Stimulated activated CD4-positive, alpha-beta T cell treated with anti-CD3 and anti-CD28 coated beads, Interleukin-1b, Interleukin-23, amount 100 ng/mL, for 4 hours (primary cell): ENCODE measurements at regions not wholly inside any gene's neighbourhood (a gene's known extent, or its start where the extent isn't known, plus 50 kb on each side); places are given as distances from the start of the nearest gene placed in this dataset.

Experiments used
- DNase-seq, 2 donors: peaks; one replicate each; pipeline ENCODE4 v3.0.0-alpha.2; 2020; ENCODE audit warnings: low read depth in 2 of 2

DNA sequence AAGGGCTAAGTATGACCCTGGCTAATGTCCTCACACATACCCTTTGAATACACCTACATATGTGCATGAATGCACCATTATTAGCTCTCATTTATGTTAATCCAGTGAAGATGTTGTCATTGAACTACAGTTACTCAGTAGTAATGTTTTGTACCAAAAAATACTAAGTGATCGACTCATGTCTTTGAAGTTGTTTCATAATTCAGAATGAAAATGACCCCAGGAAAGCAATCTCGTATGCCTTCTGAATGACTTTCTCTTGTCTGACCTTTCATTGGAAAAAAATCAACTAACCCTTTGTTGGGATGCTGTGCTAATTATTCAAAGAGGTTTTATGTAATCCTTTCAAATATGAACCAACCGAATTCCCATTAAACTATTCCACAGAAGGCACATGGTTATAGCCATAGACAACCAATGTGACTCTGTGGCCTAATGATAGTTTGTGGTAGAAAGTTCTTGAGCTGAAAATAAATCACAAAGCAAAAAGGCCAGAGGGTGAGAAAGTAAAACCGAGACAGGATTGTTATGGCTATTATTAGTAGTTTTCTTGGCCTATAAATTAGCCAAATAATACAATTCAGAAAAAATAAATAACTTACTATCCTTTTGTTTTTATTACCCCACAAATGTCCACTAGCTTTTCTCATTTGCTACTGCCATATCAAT is 86.8 kb upstream of the STARD13 start:
- DNase-seq, result no peak

DNA sequence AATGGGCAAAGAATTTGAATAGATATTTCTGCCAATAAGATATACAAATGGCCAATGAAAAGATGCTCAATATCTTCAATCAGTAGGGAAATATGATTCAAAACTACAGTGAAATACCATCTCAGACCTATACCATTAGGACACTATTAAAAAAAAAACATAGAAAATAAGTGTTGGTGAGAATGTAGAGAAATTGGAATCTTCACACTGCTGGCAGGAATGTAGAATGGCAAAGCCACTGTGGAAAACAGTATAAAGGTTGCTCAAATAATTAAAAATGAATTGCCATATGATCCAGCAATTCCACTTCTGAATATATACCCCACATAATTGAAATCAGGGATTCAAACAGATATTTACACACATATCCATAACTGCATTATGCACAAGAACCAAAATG is 88.1 kb upstream of the STARD13 start:
- no peak for DNase-seq

DNA sequence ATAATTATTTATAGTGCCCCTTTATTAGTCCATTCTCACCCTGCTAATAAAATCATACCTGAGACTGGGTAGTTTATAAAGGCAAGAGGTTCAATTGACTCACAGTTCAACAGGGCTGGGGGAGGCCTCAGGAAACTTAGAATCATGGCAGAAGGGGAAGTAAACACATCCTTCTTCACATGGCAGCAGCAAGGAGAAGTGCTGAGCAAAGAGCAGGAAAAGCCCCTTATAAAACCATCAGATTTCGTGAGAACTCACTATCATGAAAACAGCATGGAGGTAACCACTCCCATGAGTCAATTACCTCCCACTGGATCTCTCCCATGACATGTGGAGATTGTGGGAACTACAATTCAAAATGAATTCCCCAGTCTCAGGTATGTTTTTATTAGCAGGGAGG is 89.9 kb upstream of the STARD13 start:
- no peak for DNase-seq

DNA sequence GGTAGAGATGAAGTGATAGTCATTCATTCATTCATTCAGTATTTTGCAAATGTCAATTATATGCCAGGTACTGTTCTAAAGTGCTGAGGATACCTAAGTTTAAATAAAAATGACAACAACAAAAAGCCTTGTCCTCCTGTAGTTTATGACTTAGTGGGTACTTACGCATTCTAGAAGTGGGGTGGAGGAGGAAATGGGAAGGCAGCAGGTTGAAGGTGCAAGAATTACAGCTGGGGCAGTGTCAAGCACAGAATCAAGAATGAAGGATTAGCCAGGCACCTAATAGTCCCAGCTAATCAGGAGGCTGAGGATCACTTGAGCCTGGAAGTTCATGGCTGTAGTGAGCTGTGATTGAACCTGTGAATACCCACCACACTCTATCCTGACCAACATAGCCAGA is 90.7 kb upstream of the STARD13 start:
- no peak for DNase-seq

DNA sequence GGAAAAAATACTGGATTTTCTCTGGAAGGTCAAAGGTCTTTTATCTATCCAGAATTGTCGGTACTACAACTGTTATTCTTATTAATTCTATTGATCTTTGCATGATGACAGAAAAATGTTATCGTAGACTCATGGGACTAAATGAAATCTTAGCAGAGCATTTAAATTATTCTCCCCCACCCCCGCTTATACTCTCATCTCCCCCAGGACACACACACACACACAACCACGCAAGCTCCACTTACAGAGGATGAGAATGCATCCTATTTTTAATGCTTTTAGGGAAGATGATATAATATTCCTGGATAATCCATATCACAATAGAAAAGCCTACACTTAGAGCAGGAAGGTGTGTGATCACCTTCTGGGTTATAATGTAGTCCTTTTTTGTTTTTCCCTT is 91.9 kb upstream of the STARD13 start:
- DNase-seq, result no peak

DNA sequence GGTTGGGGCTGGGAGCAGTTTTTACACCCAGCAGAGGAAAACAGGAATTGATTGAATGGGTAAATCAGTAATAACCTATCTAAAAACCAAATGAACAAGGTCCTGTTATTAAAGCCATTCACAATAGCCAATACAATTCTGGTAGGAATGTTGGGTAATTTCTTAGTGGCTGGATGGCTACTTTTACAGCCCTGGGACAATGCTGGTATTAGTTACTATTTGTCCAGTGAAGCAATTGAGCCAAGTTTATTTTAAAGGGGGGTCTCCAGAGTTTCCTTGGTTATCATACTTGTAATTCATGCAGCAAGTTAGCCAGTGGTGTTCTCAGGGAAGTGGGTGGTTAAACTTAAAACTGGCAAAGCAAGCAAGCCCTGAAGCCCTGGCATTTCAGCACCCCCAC is 92.3 kb upstream of the STARD13 start:
- no peak for DNase-seq

DNA sequence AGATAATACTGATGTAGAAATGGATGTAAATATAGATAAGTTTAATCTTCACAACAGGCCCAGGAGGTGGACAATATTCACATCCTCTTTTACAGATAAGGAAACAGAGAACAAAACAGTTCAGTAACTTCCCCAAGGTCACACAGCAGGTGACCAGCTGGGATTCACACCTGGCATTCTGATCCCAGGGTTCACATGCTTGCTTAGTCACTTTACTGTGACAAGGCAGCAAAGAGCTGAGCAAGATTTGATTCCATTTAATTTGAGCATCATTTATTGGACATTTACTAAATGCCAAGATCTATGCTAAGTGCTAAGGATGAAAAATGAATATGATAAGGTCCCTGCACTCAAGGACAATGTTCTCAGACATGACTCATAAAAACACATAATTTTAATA is 94.1 kb upstream of the STARD13 start:
- DNase-seq, result no peak

DNA sequence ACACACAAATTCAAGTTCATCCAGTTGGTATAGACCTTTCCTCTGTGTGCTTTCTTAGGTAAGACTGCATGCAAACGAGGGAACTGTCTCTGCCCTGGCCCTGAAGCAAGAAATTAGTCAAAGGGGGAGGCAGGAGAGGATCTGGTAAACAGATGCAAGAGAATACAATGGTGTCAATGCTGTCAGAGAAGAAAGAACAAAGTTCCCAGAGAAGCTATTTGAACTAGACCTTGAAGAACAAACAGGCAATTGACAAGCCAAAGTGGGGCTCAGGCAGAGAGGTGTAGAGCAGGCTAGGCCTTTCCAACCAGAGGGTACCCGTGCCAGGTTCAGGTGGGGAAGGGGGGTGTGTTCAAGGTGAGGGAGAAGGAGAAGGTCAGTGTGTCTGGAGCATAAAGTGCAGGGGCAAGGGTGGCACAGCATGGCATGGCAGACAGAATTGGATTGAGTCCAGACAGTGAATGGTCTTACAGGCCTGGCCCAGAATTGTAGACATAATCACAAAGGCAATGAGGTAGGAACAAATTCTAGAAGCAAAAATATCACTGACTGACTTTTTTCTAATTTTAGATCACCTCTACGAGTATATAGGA is 95.0 kb upstream of the STARD13 start:
- DNase-seq, result no peak

DNA sequence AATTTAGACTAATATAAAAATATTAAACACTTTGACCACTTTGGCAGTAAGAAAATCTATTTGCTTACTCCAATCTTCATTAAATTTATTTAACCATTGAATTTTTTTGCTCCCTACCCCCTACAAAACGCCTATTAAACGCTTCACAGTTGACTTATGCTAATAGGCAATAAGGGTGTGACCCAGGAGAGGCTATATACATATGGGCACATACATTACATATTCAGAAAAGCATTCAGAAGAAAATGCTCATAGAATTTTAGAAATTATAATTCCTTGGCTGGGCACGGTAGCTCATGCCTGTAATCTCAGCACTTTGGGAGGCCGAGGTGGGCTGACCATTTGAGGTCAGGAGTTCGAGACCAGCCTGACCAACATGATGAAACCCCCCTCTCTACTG is 95.6 kb upstream of the STARD13 start:
- DNase-seq, result no peak

DNA sequence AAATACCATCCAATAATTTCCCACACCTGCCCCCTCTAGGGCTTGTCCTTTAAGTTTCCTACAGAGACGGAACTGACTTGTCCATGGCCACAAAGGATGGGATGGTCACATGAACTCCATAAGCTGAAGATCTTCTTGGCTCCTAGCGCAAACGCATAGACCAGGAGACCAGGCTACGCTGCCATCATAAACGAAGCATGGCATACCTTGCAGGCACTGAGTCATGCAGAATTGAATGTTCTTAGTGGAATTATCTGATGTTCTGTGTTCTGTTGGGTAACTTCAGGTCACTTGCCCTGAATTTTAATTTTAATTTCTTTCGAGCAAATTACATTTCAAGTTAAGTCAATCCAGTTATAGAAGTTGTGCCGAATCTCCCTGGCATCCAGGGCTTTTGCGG is 96.4 kb upstream of the STARD13 start:
- no peak for DNase-seq

DNA sequence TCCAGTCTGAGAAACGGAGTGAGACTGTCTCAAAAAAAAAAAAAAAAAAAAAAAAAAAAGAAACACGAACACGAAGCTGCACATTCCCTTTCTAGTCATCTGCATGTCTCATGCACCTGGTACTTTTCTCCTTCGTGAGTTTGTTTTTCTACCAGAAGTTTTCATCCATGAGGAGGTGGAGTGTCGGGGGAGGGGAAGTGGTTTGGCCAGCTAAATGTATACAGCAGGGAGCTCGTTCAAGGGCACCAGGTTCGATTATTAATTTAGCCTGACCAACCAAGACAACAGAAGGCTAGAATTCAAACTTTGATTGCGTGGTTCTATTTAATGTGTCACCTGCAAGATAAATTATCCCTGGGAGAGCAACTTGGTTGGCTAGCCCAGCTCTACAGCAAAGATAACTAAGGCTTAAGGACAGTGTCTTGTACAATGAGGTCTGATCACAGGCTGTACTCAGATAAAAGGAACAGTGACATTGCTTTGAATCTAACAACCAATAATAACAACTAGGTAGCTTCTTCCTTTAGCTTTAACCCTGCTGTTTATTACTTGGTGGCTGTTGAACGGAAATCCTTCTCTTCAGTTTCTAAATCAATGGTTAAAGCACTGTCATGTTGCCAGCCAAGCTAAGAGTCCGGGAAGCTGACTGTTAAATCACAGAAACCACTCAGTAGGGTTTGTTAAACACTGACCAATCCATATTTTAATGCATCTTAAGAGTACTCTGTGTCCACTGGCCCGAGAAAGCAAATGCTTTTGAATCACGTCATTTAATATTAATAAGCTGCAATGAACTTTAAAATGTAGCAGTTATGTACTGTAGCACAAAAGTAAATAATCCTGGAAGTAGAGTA is 98.4 kb upstream of the STARD13 start:
- DNase-seq, result no peak

DNA sequence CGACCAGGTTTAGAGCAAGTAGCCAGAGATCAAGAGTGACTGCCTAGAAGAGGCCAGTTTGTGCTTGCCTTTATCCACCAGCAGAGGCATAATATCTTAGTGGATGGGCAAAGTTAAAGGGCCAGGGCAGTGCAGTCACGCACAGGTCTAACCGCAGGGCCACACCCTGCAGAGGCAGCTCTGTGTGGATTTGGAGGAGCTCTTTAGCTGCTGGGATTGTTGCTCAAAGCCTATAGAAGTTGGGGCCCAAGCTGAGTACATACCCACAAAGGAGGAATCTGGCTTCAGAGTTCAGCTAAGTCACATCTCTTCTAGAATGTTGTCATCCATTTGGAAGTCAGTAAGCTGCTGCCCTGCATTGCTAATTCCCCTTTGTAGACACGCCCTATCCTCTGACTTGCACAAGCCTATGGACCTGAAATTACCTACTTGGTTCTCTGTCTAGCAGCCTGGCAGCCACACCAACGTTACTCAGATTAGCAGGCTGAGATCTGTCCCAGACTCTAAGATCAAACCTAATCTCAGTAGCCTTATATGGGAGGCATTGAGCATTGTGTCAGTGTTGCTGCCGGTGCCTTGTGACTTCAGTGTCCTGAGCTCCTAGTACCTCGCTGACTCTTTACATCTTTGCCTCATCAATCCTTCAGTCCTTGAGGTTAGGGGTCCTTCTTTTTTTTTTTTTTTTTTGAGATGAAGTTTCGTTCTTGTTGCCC is 102.9 kb upstream of the STARD13 start:
- no peak for DNase-seq

DNA sequence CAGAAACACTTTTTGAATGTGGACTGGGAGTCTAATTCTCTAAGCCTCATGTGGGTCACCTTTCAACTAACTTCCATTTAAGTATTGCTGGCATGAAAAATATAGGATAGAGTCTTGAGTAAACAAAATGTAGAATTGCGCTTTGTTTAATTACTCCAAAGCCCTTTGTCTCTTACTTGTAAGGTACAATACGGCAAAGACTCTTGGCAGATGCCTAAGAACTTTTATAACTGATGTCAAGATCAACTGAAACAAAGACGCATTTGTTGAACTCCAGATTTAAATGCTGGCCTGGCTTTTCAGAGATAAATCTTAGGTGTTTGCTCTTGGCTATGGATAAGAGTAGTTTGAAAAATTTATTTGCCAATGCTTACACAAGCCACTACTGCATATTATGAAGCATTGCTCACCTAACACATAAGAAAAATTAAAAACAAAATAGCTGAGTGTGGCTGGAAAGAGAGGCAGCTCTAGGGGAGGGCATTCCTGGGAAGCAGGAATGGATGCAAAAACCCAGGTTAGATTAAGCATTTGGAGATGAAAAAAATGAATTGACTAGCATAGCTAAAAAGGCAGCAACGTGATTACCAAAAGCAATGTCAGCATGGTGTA is 107.3 kb upstream of the STARD13 start:
- DNase-seq, result no peak

DNA sequence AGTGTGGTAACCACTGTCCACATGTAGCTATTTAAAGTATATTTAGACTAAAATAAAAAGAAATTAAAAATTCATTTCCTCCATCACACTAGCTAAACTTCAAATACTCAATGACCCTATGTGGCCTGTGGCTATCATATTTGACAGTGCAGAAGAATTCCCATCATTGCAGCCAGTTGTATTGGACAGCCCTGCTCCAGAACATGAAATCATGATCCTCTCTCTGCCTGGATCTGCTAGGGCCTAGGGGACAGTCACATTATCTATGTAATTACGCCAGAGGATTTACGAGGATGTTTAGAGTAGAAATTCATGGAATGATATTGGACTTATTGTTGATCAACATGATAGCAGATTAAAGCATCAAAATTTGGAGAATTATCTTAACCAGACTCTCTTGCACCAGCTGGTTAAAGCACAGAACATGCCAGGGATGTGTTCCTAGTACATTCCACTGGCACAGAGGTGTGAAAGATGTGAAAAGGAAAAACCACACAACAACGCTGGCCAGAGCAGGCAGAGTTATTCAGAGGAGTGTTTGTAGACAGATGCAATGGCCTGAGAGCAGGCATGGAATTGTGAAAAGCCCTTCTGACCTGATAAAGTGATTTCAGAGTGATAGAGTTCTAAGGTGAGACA is 108.9 kb upstream of the STARD13 start:
- no peak for DNase-seq

DNA sequence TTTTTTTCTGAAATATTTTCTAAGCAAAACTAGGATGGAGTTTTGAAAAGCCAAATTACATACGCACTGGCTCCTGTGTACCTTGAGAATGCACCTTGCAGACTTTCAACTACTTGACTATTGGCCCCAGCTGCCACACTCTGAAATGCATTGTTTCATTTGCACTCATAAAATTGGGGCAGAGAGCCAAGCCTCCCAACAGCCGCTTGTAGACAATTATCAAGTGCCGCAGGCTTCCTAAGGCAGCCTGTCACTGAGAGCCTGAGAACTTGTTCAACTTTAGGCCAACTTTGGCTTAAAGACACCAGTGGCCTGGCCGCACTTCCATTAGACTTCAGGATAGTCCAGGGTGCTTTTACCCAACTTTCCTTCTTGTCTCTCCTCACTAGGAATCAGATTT is 115.7 kb upstream of the STARD13 start:
- DNase-seq, result no peak

DNA sequence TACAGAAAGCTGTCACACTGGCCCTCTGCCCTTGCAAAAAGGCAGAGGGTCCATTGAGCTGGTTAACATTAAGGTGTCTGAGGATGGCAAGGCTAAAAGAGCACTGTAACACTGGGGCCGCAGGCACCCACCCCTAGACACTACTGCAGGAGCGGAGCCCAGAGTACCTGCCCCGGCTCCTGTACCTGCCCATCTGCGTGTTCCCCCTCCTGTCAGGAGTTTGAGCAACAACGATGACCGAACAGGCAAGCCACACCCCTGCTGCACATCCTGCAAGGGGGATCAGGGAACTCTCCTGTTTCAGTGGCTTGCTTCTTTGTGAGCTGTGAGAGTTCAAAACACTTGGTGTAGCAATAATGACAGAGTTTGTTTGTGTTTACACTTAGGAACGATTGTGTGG is 117.4 kb upstream of the STARD13 start:
- DNase-seq, result no peak

DNA sequence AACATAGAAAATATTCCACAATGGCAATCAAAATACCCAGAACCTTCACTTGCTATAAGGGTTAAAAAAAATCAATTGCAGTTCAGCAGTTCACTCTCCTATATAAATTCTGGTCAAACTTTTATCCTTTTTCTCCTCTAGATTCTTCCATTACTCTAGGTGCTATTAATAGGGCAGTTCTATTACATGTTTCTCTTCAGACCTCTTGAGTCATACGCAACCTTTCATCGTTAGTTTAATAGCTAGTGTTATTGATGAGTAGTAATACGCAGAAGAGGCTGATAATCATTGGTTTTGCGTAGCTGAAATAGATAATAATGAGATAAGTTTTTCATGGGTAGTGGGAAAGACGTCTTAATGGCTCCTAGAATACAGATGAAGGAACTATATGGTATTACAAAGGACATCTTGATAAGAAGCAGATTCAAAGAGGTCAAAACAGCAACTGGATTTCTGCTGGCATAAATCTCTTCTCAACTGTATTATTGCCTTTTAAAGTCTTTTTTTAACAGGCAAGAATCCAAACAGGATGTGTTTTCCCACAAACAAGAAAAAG is 118.3 kb upstream of the STARD13 start:
- no peak for DNase-seq

DNA sequence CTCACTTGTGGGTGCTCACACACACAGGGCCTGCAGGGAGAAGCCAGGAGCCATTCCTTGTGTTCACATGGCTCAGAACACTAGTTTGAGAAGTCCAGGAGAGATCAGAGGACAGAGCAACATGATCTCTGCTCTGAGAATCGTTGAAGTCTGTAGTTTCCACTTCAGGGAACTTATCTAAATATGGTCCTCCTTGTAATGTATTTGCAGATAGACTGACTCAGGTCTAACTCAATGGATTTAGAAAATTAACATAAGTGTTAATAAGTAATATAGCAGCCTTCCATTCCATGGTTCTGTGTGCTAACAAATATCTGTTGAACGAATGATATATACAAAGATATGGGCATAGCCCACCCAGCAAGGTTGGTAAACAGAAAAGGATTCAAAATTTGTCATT is 119.8 kb upstream of the STARD13 start:
- DNase-seq, result no peak

DNA sequence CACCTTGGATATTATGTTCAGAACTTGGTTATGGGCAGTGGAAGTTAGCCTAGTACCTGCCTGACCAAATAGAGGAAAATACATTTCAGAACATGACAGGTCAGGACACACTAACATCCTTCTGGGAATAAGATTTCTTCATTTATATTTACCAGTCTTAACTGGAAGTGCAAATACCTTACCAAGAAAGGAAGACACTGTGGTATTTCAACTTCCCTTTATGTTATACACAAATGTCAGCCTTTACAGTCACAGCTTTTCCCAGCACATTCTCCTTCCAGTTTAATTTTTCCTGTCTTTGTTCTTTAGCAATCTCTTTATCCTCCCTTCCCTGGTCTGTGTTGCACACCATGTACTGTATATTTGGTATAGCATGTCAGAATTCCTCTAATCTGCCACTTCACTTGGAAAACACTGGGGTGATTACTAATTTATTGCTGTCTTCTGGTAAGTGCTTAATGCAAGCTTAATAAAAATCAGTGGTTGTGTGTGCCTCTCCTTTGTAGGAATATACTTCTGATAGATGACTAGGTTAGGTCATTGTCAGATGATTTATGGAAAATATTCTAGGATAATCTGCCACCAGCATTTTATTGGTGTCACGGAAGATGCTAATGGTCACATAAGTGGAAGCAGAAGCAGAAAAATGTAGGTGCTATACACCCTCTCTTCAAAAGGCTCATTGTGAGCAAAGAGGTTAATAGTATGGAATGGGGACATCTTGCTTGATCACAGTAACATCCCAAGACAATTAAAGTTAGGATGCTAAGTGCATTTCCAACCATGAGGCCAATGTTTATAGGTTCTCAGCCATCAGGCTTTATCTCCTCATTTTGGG is 124.3 kb upstream of the STARD13 start:
- no peak for DNase-seq

DNA sequence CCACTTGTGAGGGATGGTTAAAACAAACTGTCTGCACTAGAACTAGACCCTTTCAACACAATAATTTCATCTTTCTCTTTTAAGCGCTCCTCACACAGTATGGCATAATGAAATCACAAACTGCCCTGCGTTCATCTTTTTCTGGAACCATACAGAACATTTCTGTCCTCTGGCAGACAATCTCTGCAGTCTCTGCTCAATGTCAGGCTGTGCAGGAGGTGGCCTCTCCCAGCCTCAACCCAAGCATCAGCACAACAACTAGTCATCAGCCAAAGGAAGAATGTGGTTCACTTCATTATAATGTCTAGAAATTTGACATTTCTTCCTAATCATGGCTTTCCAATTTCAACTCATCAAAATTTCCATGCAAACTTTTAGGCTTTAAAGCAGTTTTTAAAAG is 125.1 kb upstream of the STARD13 start:
- DNase-seq, result no peak
